ENCODE measurements at regions not wholly inside any gene's neighbourhood (a gene's known extent, or its start where the extent isn't known, plus 50 kb on each side); places are given as distances from the start of the nearest gene placed in this dataset.
A peak's percentile ranks its signal among the peaks of the same experiment; 100 is the strongest.
"Not testable (repeated sequence)": the region's sequence is repeated elsewhere in the genome, so short reads cannot be mapped to it uniquely, and the experiment has no call there.

DNA sequence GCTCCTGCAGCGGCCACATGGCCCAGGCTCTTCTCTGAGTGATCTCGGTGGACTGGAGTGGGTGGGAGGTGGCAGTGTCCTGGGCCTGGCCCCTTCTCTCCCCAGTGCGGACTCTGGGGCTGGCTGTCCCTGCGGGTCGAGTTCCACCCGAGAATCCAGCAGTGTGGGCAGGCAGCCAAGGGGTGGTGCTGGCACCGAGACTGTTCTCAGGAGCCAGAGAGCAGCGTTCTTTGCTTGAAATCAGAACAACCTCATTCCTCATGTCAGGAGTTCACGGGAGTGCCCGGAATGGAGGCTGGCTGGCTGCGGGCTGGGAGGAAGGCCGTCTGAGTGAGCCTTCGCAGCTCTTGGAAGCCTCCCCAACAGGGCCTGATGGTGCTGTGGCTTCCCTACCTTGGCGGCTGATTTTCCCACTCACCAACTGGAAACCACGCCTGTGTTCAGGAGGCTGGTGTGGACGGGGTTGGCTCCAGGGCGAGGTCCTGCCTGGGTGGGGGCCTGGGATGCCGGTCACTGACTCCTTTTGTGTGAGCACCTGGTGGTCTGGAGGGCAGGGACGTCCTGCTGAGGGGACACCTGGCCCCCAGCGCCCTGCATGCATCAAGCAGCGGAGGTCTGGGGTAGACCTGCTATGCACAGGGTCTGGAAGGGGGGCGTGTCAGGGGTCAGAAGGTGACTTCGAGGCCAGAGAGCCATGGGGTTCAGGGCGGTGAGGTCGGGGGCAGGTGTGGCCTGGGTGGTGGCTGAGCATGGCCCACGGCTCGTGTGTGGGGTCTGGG lies 137.6 kb downstream of the TMEM121 start:
- DNase-seq, result not testable (repeated sequence)

DNA sequence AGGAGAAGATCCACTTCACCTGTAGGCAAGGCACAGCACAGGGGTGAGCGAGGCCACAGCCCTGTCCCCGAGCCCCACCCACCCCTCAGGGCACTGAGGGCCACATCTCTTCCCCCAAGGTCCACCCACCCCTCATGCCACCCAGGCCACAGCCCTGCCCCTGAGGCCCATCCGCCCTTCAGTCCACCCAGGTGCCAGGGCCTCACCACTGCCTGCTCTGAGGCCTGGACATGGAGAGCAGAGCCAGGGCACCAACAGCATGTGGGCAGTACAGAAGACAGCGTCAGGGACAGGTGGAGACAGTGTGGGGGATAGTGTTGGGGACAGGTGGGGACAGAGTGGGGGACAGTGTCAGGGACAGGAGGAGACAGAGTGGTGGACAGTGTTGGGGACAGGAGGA lies 138.3 kb downstream of the TMEM121 start:
- no peak for DNase-seq

- no peak for DNase-seq
Observed at GRCh38 chr14:105665247-105665950, 139.0 kb downstream of the TMEM121 start.

- DNase-seq, result no peak
Observed at GRCh38 chr14:105665951-105666277, 139.5 kb downstream of the TMEM121 start.

DNA sequence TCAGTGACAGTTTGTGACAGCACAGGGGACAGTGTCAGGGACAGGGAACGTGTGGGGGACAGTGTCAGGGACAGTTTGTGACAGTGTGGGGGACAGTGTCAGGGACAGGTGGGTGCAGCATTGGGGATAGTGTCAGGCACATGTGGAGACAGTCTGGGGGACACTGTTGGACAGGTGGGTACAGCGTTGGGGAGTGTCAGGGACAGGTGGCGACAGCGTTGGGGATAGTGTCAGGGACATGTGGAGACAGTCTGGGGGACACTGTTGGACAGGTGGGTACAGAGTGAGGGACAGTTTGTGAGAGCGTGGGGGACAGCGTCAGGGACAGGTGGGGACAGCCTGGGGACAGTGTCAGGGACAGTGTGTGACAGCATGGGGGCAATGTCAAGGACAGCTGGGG lies 140.0 kb downstream of the TMEM121 start:
- no peak for DNase-seq

DNA sequence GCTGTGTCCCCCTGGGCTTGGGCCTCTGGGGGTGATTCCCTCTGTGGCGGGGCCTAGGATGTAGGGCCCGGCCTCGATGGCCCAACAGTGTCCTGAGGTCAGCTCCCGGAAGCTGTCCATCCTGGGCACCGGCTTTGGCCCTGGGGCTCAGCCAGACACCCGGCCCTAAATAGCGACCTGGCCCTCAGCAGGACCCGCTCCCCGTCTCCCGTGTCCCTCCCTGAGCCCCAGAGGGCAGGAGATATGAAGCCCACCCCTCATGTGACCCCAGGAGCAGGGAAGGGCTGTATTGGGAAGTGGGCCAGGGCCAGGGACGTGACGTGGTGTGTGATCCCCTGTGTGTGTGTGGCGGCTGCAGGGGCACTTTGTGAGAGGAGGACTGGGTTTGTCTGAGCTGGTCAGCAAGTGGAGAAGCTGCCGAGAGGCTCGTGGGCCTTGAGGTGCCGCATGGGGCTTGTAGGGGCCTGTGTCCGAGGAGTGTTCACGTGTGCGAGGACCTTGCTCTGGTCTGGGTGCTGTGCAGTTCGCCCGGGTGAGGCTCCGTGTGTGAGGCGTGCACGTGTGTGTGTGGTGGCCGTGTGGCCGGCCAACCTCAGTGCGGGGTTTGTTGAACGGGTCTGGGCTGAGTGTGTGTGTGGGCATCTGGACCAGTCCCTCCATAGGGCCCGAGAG lies 140.7 kb downstream of the TMEM121 start:
- not testable (repeated sequence) for DNase-seq

- not testable (repeated sequence) for DNase-seq
Observed at GRCh38 chr14:105667663-105668020, 141.3 kb downstream of the TMEM121 start.

DNA sequence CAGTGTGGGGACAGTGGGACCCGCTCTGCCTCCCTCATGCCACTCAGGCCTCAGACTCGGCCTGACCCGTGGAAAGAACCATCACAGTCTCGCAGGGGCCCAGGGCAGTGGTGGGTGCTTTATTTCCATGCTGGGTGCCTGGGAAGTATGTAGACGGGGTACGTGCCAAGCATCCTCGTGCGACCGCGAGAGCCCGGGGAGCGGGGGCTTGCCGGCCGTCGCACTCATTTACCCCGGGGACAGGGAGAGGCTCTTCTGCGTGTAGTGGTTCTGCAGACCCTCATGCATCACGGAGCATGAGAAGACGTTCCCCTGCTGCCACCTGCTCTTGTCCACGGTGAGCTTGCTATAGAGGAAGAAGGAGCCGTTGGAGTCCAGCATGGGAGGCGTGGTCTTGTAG lies 141.6 kb downstream of the TMEM121 start:
- DNase-seq, result not testable (repeated sequence)

GRCh38 chr14:105668471-105669230 lies 142.3 kb downstream of the TMEM121 start:
- not testable (repeated sequence) for DNase-seq

DNA sequence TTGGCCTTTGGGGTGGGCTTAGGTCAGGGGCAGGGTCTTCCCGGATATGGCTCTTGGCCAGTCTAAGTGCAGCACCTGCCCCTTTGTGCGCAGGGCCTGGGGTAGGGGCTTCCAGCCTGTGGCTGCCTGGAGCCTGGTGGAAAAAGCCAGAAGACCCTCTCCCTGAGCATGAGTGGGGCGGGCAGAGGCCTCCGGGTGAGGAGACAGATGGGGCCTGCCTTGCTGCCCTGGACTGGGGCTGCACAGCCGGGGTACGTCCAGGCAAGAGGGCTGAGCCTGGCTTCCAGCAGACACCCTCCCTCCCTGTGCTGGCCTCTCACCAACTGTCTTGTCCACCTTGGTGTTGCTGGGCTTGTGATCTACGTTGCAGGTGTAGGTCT lies 142.8 kb downstream of the TMEM121 start:
- not testable (repeated sequence) for DNase-seq

DNA sequence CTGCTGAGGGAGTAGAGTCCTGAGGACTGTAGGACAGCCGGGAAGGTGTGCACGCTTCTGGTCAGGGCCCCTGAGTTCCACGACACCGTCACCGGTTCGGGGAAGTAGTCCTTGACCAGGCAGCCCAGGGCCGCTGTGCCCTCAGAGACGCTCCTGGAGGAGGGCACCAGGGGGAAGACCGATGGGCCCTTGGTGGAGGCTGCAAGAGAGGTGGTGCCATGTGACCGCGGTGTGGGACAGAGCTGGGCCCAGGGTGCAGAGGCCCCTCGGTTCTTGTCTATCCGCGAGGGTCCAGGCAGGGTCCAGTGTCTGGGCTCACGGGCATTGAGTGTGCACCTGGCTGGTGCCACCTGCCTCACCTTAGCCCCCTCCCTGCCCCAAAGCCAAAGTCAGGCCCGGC lies 143.3 kb downstream of the TMEM121 start:
- not testable (repeated sequence) for DNase-seq

DNA sequence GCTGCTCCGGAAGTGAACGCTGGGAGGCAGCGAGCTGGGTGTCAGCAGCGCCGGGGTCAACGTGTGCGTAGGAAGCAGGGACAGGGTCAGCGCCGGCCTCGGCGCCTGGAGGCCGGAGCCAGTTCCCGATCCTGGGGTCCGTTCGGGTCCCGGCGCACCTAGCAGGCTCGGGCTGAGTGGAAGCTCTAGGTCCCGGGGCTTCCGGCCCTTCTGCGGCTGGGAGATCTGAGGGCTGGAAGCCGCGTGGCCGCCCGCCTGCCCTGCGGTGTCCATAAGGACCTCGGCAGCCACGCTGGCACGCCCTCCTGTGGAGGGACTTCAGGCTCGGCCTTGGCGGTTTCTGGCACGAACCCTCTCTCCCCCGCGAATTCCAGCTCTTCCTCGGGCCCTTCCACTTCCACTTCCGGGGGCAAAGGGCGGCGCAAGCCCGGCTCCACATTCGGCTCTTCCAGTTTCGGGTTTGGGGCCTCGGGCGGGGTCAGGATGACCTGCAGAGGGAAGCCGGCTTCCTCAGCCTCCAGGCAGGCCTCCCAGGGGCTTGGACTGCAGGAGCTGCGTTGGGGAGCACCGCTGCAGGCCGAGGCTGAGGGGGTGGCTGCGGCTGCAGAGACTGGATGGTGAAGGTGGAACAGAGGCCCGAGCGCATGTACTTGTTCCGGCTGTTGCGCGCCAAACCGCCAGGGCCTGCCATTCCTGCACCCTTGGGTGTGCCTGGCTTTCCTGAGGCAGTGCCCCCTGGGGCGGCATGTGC lies 146.2 kb downstream of the TMEM121 start:
- not testable (repeated sequence) for DNase-seq

DNA sequence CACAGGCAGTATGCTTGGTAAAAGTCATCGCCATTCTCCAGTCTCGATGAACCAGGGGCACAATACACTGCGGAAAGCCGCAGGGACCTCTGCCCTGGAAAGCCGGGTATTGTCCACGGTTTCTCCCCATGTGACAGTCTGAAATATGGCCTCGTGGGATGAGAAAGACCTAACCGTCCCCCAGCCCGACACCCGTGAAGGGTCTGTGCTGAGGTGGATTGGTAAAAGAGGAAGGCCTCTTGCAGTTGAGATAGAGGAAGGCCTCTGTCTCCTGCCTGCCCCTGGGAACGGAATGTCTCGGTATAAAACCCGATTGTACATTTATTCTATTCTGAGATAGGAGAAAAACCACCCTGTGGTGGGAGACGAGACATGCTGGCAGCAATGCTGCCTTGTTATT lies 149.1 kb downstream of the TMEM121 start:
- not testable (repeated sequence) for DNase-seq

DNA sequence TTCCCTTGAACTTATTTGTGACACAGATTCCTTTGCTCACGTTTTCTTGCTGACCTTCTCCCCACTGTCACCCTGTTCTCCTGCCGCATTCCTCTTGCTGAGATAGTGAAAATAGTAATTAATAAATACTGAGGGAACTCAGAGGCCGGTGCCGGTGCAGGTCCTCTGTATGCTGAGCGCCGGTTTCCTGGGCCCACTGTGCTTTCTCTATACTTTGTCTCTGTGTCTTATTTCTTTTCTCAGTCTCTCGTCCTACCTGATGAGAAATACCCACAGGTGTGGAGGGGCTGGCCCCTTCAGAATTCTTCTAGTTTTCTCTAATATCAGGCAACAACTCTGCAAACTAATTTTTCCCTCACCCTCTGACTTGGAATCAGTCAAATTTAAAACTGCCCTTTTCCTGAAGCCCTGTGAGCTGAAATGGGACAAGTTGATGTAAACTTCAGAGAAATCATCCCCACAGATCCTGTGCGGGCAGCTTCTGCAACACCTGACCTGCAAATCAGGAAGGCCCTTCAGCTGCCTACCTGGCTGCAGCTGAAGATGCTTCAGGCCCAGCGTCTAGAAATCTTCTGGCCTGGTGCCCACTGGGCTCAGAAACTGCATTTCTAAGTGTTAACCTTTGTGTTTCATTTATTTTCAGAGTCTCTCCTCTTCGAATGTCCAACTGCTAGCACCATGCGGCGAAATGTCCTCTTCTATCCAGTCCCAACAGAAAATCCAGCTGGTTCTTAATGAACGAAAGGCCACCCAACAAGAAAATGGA lies 149.7 kb downstream of the TMEM121 start:
- peak; percentile 72 for DNase-seq

- not testable (repeated sequence) for DNase-seq
Observed at GRCh38 chr14:105678057-105678456, 151.7 kb downstream of the TMEM121 start.

DNA sequence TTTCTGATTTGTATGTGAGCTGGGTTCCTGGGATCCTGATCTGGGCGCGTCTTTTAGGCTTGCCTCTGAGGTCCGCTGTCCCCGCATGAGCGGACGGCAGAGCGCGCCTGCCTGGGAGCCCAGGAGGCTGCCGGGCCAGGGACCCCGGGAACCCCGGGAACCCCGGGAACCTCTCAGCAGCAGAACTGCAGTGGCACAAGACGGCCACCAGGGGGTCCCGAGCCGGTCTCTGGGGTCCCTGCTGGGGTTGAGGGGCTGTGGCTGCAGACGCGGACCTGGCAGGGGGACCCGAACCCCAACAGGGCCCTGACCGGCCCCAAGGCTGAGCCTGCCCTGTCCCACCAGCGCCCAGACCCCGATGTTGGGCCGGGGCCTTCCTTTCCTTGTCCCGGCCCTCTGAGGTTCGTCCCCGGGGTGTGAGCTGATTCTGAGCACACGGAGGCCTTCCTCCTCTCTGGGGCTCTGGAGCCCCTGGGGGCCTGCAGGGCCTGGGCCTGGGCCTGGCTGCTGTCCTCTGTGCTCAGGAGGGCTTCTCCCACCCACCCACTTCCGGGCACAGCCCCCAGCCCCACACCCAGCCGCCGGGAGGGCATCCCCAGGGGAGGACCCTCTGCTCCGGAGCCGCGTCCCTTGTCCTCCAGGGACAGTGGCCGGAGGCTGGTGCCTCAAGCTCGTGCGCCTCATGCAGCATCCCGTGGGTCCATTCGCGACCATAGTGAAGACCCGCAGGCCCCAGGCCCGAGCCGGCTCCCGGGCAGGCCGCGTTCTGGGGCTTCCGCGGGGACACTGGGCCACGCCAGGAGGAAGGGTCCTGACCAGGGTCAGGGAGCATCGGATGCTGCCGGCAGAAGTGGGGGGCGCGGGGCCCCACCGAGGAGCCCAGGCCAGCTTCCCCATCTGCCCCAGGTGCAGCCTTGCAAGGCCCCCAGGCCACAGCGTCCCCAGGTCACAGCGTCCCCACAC lies 152.9 kb downstream of the TMEM121 start:
- DNase-seq, result not testable (repeated sequence)

- DNase-seq, result not testable (repeated sequence)
Observed at GRCh38 chr14:105679959-105680735, 153.8 kb downstream of the TMEM121 start.

DNA sequence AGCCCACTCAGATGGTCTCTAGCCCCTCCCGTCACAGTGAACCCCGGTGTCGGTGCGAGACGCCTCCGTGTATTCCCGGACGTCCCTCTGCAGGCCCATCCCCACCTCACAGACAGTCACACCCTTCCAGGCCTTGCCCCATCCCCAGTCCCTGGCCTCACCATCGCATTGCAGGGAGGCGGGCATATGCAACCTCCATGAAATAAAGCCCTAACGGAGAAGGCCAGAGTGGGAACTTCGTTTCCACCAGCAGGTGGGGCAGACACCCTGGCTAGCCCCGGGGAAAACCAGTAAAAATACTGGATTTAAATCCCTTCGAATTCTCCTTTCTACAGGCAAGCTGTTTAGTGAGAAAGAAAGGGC lies 154.3 kb downstream of the TMEM121 start:
- DNase-seq, result not testable (repeated sequence)

DNA sequence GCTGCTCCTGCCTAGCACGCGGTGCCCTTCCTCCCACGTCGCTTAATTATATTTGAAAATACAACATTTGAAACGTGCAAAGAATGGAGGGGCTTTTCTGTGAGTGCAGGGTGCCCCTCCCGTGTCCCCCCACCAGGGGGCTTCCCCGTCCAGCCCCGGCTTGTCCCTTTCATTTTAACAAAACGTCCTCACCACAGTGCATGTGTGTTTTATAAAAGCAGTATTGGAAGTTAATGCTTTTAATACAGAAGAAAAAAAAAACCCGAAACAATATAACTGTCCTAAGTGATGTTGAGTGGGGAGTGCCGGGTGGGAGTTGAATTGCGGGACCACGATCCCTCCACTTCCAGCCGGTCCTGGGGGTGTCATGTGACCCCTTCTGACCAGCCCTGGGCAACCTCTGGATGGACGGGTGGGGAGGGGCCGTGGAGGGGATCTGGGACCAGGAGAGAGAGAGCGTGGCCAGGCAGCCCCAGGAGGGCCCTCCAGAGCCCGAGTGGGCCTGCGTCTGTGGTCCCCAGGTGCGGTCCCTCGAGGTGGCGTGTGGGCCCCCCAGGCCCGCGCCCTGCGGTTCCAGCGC lies 155.3 kb downstream of the TMEM121 start:
- DNase-seq, result not testable (repeated sequence)

Data from DMS79 treated with DMSO at 0.1 percent for 48 hours (cell line).